Glutamatergic neuron (in vitro differentiated cells): ENCODE measurements at regions not wholly inside any gene's neighbourhood (a gene's known extent, or its start where the extent isn't known, plus 50 kb on each side); places are given as distances from the start of the nearest gene placed in this dataset.

Experiments used
- DNase-seq: peaks from one replicate; pipeline ENCODE4 v3.0.0; 2022
- H3K27ac Mint-ChIP-seq: one replicate; pipeline ENCODE4 v1.8.0; 2020; ENCODE audit warnings: mild to moderate bottlenecking, mixed read lengths, inconsistent platforms; ENCODE audit not compliant: unreplicated experiment
- H3K27me3 Mint-ChIP-seq: one replicate; pipeline ENCODE4 v1.8.0; 2020; ENCODE audit warnings: mild to moderate bottlenecking, moderate library complexity, mixed read lengths, inconsistent platforms; ENCODE audit not compliant: unreplicated experiment
- H3K36me3 Mint-ChIP-seq: one replicate; pipeline ENCODE4 v1.8.0; 2020; ENCODE audit warnings: mild to moderate bottlenecking, mixed read lengths, inconsistent platforms; ENCODE audit not compliant: unreplicated experiment
- H3K4me1 Mint-ChIP-seq: one replicate; pipeline ENCODE4 v1.8.0; 2020; ENCODE audit warnings: mild to moderate bottlenecking, low read depth, mixed read lengths, inconsistent platforms; ENCODE audit not compliant: unreplicated experiment
- H3K4me3 Mint-ChIP-seq: one replicate; pipeline ENCODE4 v1.8.0; 2020; ENCODE audit warnings: mild to moderate bottlenecking, mixed read lengths, inconsistent platforms; ENCODE audit not compliant: unreplicated experiment
- H3K9me3 Mint-ChIP-seq: one replicate; pipeline ENCODE4 v1.8.0; 2020; ENCODE audit warnings: mild to moderate bottlenecking, moderate library complexity, mixed read lengths, inconsistent platforms; ENCODE audit not compliant: unreplicated experiment
- CTCF ChIP-seq: fragments of 200-600 bp; sonication (generic); IDR thresholded peaks from one replicate; pipeline ENCODE4 v1.5.0; 2021; ENCODE audit not compliant: partially characterized antibody, unreplicated experiment

GRCh38 chr6:116982401-116982800 is 105.4 kb downstream of the RFX6 start:
- no peaks in the 10 kb centered on the region for H3K27me3 Mint-ChIP-seq
- no peak overlapping the region for H3K27ac Mint-ChIP-seq
- DNase-seq, result no peak
- no peaks in the 10 kb centered on the region for H3K9me3 Mint-ChIP-seq
- TF ChIP-seq CTCF, result no peak
- H3K4me1 Mint-ChIP-seq, result no peaks in the 10 kb centered on the region
- no peaks in the 10 kb centered on the region for H3K36me3 Mint-ChIP-seq
- H3K4me3 Mint-ChIP-seq, result no peak overlapping the region

GRCh38 chr6:116983375-116983774 is 106.3 kb downstream of the RFX6 start:
- Mint-ChIP-seq H3K27me3 (no peaks in the 10 kb centered on the region), H3K4me1 (no peaks in the 10 kb centered on the region), H3K9me3 (no peaks in the 10 kb centered on the region), H3K27ac (no peak overlapping the region), H3K4me3 (no peak overlapping the region), H3K36me3 (no peaks in the 10 kb centered on the region)
- DNase-seq, result no peak
- no peak for TF ChIP-seq CTCF

- Mint-ChIP-seq H3K4me1 (no peaks in the 10 kb centered on the region), H3K27ac (no peak overlapping the region), H3K4me3 (no peak overlapping the region), H3K27me3 (no peaks in the 10 kb centered on the region), H3K36me3 (no peaks in the 10 kb centered on the region), H3K9me3 (no peaks in the 10 kb centered on the region)
- DNase-seq, result no peak
- TF ChIP-seq CTCF, result no peak
Observed at GRCh38 chr6:116986819-116987218, 109.8 kb downstream of the RFX6 start.

GRCh38 chr6:116990679-116991078 is 113.6 kb downstream of the RFX6 start:
- Mint-ChIP-seq H3K36me3 (no peaks in the 10 kb centered on the region), H3K4me3 (no peak overlapping the region), H3K4me1 (no peaks in the 10 kb centered on the region), H3K27me3 (no peaks in the 10 kb centered on the region), H3K9me3 (no peaks in the 10 kb centered on the region), H3K27ac (no peak overlapping the region)
- no peak for DNase-seq
- TF ChIP-seq CTCF, result no peak

- Mint-ChIP-seq H3K4me3 (no peak overlapping the region), H3K4me1 (no peaks in the 10 kb centered on the region), H3K36me3 (no peaks in the 10 kb centered on the region), H3K27ac (no peak overlapping the region), H3K27me3 (no peaks in the 10 kb centered on the region), H3K9me3 (no peaks in the 10 kb centered on the region)
- no peak for DNase-seq
- TF ChIP-seq CTCF, result no peak
Observed at GRCh38 chr6:116992546-116992945, 115.5 kb downstream of the RFX6 start.
